GM19397 (cell line): ENCODE measurements at regions not wholly inside any gene's neighbourhood (a gene's known extent, or its start where the extent isn't known, plus 50 kb on each side); places are given as distances from the start of the nearest gene placed in this dataset.

Source experiments
- ATAC-seq: cut with Tn5 transposase; IDR thresholded peaks from one replicate; pipeline ENCODE4 v1.9.1; 2021; ENCODE audit warnings: mild to moderate bottlenecking, moderate library complexity; ENCODE audit not compliant: unreplicated experiment

GRCh38 chr16:80366023-80366422 is 174.8 kb upstream of the DYNLRB2 start:
- ATAC-seq = no peak

GRCh38 chr16:80362816-80363215 is 178.0 kb upstream of the DYNLRB2 start:
- ATAC-seq = no peak

GRCh38 chr16:80356365-80356764 is 184.4 kb upstream of the DYNLRB2 start:
- no peak for ATAC-seq

GRCh38 chr16:80355335-80355734 is 185.5 kb upstream of the DYNLRB2 start:
- no peak for ATAC-seq

GRCh38 chr16:80350061-80350460 is 190.7 kb upstream of the DYNLRB2 start:
- ATAC-seq = no peak

- no peak for ATAC-seq
Observed at GRCh38 chr16:80347900-80348299, 192.9 kb upstream of the DYNLRB2 start.

- ATAC-seq = no peak
Observed at GRCh38 chr16:80347002-80347401, 193.8 kb upstream of the DYNLRB2 start.

- no peak for ATAC-seq
Observed at GRCh38 chr16:80346111-80346632, 194.6 kb upstream of the DYNLRB2 start.

GRCh38 chr16:80345701-80346100 is 195.1 kb upstream of the DYNLRB2 start:
- ATAC-seq = no peak

GRCh38 chr16:80344570-80344969 is 196.2 kb upstream of the DYNLRB2 start:
- no peak for ATAC-seq

- ATAC-seq = no peak
Observed at GRCh38 chr16:80341263-80341662, 199.5 kb upstream of the DYNLRB2 start.

- no peak for ATAC-seq
Observed at GRCh38 chr16:80337786-80338185, 203.0 kb upstream of the DYNLRB2 start.

- ATAC-seq = no peak
Observed at GRCh38 chr16:80330803-80331202, 210.0 kb upstream of the DYNLRB2 start.

- no peak for ATAC-seq
Observed at GRCh38 chr16:80330150-80330549, 210.6 kb upstream of the DYNLRB2 start.

GRCh38 chr16:80327740-80328139 is 213.1 kb upstream of the DYNLRB2 start:
- no peak for ATAC-seq

- ATAC-seq = no peak
Observed at GRCh38 chr16:80324371-80324770, 216.4 kb upstream of the DYNLRB2 start.

GRCh38 chr16:80323808-80324195 is 217.0 kb upstream of the DYNLRB2 start:
- ATAC-seq = no peak

- ATAC-seq = no peak
Observed at GRCh38 chr16:80323187-80323807, 217.5 kb upstream of the DYNLRB2 start.

GRCh38 chr16:80319181-80319580 is 221.6 kb upstream of the DYNLRB2 start:
- no peak for ATAC-seq

- ATAC-seq = no peak
Observed at GRCh38 chr16:80318107-80318506, 222.7 kb upstream of the DYNLRB2 start.

GRCh38 chr16:80317599-80318037 is 223.2 kb upstream of the DYNLRB2 start:
- ATAC-seq = no peak

- ATAC-seq = no peak
Observed at GRCh38 chr16:80317116-80317515, 223.7 kb upstream of the DYNLRB2 start.

GRCh38 chr16:80314042-80314441 is 226.8 kb upstream of the DYNLRB2 start:
- no peak for ATAC-seq
